ENCODE measurements at regions not wholly inside any gene's neighbourhood (a gene's known extent, or its start where the extent isn't known, plus 50 kb on each side); places are given as distances from the start of the nearest gene placed in this dataset.

GRCh38 chr10:56567580-56567979 lies 206.5 kb upstream of the ZWINT start:
- TF ChIP-seq EZH2phosphoT487 (IDR thresholded peaks at IDR 0.05; ENCODE audit: insufficient read depth, low read depth) (no peak), EZH2 (IDR thresholded peaks at IDR 0.05; ENCODE audit: insufficient read depth, poor library complexity, severe bottlenecking) (no peak)
